ENCODE measurements at regions not wholly inside any gene's neighbourhood (a gene's known extent, or its start where the extent isn't known, plus 50 kb on each side); places are given as distances from the start of the nearest gene placed in this dataset.

DNA sequence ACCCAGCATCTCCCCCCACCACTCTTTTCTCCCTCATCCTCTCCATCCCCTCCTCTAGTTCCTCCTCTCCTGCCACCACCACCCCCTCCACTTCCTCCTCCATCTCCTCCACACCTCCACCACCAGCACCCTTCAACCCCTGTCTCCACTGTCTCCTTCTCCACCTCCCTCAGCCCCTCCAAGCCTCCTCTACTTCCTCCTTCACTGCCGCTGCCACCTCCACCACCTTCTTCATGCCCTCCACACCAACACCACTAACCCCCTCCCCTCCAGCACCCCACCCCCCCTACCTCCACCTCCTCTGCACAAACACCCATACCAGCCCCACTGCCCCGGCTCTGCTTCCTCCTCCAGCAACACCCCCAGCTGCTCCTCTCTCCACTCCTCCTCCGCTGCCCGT lies 88.0 kb downstream of the HES1 start:
- no peak for TF ChIP-seq EP300 (IDR thresholded peaks at IDR 0.05)
- TF ChIP-seq, protein P1, sequence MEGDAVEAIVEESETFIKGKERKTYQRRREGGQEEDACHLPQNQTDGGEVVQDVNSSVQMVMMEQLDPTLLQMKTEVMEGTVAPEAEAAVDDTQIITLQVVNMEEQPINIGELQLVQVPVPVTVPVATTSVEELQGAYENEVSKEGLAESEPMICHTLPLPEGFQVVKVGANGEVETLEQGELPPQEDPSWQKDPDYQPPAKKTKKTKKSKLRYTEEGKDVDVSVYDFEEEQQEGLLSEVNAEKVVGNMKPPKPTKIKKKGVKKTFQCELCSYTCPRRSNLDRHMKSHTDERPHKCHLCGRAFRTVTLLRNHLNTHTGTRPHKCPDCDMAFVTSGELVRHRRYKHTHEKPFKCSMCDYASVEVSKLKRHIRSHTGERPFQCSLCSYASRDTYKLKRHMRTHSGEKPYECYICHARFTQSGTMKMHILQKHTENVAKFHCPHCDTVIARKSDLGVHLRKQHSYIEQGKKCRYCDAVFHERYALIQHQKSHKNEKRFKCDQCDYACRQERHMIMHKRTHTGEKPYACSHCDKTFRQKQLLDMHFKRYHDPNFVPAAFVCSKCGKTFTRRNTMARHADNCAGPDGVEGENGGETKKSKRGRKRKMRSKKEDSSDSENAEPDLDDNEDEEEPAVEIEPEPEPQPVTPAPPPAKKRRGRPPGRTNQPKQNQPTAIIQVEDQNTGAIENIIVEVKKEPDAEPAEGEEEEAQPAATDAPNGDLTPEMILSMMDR (IDR thresholded peaks at IDR 0.05) = no peak
- TF ChIP-seq POLR2A (IDR thresholded peaks at IDR 0.05) = no peak
- TF ChIP-seq POLR2AphosphoS5 (IDR thresholded peaks at IDR 0.05) = no peak

Measured in sigmoid colon (tissue), 4 donors.